IPS-NIHi7 (cell line): ENCODE measurements at regions not wholly inside any gene's neighbourhood (a gene's known extent, or its start where the extent isn't known, plus 50 kb on each side); places are given as distances from the start of the nearest gene placed in this dataset.
A peak's percentile ranks its signal among the peaks of the same experiment; 100 is the strongest.
"Not testable (repeated sequence)": the region's sequence is repeated elsewhere in the genome, so short reads cannot be mapped to it uniquely, and the experiment has no call there.

Experiments used
- DNase-seq: peaks from one replicate; pipeline ENCODE4 v3.0.0; 2012; ENCODE audit warnings: mixed read lengths; ENCODE audit errors: extremely low spot score

DNA sequence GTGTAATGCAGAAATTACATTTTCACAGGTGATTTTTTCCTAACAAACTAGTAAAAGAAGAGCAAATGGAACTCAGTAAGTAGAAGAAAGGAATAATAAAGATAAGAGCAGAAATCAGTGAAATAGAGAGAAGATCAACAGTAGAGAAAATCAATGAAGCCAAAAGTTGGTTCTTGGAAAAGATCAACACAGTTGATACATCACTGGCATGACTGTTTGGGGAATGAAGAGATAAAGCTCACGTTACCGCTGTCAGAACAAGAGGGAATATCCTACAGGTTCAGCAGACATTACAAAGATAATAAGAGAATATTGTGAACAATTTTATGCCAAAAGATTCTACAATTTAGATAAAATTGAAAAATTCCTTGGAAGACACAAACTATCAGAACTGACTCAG, 146.4 kb downstream of the ACTR3B start:
- DNase-seq = no peak

DNA sequence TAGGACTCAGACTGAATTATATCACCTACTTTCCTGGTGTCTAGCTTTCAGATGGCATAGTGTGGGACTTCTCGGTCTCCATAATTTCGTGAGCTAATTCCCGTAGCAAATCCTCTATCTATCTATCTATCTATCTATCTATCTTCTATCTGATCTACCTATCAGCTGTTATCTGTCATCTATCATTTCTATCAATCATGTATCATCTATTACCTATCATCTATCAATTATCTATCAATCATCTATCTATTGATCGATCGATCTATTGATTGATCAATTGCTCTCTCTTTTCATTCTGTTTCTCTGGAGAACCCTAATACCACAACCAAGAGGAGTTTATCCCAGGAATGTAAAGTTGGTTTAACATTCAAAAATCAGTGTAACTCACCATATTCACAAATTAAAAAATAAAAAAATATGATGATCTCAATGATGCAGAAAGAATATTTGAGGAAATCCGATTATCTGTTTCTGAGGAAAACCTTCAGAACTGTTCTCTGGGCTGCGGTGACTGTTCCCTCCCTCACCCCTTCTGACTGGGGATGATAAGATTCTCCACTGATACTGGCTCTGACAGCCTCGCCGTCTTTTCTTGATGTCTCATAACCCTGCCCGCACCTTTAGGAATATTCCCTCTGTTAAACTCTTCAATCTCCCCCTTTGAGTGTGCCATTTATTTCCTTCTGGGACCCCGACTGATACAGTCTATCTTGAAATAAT, 147.7 kb downstream of the ACTR3B start:
- no peak for DNase-seq

DNA sequence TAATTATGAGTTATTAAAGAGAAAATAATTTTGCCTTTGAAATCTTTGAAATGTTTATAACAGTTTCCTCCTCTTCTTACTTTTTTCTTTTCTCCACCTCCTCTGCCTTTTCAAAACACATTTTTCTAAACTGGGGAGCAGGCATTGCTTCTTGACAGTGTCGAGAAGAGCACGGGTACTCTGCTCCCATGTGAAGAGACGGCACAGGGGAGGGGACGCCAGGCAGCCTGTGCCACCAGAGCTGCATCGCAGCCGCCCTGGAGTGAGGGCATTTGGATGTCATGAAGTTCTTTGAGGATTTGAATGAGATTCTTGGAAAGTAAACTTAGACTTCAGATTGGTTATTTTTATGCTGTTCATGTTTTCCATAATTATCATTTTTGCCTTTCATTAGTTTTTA, 149.7 kb downstream of the ACTR3B start:
- no peak for DNase-seq

DNA sequence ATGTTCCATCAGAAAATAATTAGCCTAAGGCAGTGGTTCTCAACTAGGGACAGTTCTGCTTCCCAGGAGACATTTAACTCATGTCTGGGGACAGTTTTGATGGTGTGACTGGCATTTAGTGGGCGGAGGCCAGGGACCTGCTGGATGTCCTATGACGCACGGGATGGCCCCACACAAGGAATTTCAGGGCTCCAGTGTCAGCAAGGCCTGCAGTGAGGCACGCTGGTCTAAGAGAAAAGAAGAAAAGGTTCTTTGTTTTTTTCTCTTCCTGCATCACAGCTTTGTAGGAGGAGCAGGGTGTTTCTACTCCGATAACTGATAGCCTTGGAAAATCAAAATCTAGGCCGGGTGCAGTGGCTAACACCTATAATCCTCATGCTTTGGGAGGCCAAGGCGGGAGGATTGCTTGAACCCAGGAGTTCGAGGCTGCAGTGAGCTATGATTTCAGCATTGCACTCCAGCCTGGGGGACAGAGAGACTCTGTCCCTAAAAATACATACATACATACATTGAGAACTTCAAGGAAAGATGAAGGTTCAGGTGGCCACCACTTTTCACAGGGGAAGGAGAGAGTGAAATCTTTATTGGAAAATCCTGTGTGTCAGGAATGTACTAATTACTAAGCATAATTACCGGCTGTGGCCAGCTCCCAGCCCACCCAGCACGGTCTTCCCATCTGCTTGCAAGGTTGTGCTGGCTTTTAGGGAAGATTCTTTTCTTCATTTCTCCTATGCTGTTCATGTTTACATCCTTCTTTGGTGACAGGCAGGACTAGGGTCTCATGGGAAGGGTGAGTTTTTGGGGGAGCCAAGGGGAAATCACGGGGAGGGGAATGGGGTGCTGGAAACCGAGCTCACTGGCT, 150.4 kb downstream of the ACTR3B start:
- DNase-seq = no peak

DNA sequence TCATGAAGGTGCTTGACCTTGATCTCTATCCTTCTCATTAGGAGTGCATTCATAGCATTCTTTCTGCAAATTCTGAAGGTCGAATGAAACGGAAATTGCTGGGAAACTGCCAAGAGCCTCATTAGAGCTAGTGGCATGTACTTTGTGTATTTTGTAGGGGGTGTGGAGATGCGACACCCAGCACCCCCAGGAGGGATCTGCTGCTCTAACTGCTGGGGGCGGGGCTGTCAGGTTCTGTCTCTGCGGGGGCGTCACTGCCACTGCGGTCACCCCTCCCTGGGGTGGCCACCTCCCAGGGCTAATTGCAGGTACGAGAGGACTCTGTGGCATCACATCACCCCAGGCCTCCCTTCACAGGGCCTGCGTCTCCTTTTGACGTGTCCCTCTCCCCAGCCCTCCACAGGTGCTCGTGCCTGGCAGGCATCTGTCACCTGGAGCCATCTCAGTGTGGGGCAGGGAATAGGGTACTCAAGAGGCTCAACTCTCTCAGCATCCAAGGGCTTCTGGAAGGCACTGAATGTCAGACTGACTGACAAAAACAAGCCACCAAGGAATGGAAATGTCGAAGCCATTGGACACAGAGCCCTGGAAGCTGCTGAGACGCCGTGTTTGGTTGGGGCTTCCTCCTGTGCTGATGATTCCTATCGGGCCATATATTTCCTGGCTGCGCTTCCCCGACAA, 151.1 kb downstream of the ACTR3B start:
- no peak for DNase-seq

DNA sequence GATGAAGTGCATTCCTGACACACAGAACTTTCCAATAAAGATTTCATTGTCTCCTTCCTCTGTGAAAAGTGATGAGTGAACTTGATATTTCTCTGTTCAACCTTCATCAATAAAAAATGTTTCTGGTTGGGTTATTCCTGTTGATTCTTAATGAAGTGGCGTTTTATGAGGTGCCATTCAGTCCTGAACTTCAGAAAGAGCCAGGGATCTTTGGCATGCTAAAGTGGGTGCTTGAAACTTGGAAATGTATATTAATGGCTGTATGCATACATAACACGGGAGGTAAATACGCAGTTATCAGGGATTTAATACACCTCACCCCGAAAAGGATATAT, 151.6 kb downstream of the ACTR3B start:
- DNase-seq = no peak

DNA sequence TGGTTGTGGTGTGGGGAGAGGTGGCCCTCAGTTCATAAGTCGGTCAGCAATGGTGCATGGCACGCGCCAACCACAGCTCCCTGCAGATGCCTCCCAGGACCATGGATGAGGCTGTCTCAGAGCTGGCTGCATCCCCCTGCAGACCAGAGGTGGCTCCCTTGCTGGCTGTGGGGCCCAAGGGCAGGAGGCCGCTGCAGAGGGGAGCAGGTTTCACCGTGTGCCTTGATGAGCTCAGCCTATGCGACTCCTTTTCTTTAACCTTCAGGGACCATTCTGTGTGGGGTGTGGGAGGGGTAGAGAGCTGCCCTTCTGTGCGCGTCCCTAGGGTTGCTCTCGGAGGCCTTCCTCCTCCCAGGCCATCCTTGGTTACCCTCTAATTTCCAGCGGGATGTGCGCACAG, 152.4 kb downstream of the ACTR3B start:
- no peak for DNase-seq

DNA sequence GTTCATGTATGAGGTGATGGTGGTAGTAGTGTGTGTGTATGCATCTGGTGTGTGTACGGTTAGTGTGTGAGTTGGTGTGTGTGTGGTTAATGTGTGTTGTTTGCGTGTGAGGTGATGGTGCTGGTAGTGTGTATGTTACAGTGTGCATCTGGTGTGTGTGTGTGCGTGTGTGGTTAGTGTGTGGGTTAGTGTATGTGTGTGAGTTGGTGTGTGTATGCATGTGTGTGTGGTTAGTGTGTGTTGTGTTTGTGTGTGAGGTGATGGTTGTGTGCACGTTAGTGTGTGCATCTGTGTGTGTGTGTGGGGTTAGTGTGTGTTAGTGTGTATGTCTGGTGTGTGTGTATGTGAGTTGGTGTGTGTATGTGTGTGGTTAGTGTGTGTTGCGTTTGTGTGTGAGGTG, 153.0 kb downstream of the ACTR3B start:
- DNase-seq = no peak

DNA sequence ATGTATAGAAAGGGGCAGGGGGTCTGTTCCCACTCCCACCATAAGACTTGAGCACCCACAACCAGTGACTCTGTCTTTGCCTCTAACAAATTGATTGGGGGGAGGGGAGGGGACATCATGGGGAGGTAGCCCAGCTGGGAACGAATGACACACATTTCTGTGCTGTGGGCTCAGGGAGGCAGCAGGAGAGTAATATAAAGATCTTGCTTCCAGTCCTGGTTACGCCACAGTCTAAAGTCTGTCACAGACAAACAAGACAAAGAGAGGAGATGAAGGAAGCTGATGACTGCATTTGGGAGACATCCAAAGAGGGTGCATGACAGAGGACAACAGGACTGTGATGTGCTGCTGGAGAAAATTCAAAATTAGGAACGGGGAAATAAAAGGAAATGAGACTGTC, 153.9 kb downstream of the ACTR3B start:
- no peak for DNase-seq

DNA sequence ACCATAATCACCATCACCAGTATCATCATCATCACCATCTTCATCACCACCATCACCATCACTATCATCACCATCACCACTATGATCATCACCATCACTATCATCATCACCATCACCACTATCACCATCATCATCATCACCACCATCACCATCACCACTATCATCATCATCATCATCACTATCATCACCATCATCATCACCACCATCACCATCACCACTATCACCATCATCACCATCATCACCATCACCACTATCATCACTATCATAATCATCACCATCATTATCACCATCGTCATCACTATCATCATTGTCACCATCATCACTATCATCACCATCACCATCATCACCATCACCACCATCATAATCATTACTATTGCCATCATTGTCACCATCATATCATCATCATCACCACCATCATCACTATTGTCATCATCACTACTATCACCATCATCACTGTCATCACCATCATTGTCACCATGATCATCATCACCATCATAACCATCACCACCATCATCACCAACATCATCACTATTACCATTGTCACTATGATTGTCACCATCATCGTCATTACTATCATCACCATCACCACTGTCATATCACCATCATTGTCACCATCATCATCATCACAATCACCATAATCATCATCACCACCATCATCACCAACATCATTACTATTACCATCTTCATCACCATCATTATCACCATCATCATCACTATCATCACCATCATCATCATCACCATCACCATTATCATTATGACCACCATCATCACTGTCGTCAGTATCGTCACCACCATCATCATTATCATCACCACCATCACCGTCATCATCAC, 154.7 kb downstream of the ACTR3B start:
- no peak for DNase-seq

DNA sequence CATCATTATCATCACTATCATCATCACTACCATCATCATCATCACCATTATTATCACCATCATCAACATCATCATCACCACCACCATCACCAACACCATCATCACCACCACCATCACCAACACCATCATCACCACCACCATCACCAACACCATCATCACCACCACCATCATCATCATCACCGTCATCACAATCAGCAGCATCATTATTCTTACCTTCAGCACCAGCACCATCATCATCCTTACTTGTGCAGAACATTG, 155.2 kb downstream of the ACTR3B start:
- DNase-seq = not testable (repeated sequence)

DNA sequence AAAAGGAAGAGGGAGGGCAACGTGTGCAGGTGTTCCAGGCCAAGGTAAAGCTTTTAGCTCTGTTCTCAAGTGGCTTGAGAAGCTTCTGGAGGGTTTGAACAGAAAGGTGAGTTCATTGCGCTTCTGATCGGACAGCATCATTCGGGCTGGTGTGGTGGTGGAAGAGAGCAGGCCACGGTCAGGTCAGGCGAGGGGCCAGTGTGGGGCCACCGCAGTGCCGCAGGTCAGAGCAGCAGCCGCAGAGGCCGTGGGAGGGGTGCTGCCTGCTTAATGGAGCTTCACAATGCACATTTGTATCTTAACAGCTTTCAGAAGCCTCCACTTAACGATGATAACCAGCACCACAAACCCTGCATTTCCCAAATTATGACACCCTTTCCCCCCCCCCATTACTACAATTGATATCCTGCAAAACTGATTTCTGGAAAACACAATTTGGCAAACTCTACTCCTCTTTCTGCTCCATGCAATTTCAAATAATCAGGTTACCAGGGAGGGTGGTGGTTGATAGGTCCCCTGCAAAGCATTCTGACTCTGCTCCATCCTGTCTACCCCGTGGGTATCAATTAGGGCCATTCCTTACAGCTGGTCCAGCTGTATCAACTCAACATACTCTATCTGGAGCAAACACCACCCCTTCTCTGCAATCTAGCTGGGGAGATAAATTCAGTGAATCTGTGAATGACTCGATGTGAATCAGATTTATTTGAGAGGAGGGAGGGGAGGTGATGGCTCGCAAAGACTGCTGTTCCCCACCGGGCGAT, 162.9 kb downstream of the ACTR3B start:
- DNase-seq = no peak

DNA sequence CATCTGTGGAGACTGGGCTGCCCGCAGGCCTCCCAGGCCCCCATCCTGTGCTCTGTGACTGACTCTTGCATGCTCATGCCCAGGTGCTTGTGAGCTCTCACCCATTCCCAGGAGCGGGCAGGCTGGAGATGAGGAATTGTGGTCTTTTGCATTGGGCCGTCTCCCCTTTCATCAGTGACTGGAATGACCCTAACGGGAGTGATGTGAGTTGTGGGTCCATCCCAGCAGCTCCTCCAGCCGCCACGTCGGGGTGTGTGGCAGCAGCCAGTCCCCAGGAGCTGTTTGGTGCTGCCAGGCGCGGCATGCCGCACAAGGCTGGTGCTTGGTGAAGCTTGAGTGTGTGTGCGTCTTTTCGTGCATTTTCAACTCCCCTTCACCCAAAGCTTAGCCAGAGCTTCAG, 164.2 kb downstream of the ACTR3B start:
- no peak for DNase-seq

DNA sequence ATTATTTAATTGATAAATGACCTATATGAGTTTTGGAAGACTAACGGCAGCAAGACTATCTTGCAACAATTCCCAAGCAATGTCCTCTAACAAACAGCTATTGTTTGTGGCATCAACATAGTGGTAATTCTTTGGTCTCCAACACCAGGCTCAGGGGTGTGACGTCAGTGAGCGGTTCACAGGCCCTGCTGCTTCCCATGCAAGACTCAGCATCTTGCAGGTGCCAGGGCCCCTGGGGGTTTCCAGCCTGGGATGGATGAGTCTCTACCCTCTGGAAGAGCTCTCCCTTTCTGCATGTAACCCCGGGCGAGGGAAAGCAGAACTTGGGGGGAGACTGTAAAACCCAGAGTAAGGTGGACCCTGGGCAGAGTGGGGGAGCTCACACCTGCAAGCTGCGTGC, 164.7 kb downstream of the ACTR3B start:
- no peak for DNase-seq

DNA sequence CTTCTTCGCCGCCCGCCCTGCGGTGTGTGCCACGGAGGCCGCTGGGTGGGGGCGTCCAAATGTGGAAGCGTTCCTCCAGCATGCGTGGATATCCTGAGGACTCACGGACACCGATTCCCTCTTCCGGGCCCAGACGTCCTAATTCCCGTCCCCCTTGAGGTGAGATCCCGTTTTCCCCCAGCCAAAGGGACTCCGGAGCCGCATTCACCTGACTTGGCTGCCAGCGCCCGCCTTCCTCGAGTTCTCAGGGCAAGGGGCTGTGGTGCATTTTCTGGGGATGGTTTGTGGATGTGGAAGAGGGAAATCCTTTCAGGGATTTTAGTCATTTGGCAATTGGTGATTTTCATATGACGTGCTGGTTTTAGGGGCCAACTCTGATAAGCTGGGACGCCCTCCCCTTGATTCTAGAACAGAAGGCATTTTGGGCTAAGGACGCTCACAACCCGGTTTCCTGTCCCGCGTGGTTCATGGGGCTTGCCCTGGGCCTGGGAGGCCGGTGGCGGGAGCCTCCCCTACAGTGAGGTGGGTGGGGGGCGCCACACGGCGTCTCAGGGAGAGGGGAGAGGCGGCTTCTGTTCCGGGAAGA, 165.4 kb downstream of the ACTR3B start:
- peak; percentile 65 for DNase-seq

DNA sequence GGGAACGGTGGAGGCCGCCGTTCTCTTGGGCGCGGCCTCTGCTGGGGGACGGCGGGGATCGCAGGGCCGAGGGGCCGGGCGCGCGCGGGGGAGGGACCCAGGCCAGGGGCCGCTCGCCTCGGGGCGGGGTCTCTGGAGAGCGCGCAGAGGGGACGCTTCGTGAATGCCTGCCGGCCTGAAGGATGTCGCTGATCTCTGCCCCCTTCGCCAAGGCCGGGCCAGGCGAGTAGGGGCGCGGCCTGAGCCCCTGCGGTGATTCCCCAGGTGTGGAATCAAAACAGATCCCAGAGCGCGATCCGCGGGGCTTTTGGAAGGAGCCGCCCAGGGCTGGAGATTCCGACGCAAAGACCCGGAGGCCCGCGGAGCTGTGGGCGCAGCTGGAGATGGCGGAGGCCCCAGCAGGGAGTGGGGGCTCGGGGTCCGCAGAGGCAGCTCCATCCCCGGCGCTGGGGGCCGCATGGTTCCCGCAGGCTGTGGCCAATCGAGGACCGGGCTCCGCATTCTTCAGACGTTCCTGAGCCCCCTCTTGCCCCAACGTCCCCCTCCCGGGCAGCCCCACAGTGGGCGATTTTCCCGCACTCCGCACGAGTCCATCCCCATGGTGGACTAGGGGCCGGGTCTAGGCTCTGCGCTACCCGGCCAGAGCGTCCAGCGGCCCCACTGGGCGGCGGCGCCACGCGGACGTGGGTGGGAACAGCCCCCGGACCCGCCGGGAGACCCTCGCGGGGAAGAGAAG, 166.0 kb downstream of the ACTR3B start:
- DNase-seq = peak; percentile 93

DNA sequence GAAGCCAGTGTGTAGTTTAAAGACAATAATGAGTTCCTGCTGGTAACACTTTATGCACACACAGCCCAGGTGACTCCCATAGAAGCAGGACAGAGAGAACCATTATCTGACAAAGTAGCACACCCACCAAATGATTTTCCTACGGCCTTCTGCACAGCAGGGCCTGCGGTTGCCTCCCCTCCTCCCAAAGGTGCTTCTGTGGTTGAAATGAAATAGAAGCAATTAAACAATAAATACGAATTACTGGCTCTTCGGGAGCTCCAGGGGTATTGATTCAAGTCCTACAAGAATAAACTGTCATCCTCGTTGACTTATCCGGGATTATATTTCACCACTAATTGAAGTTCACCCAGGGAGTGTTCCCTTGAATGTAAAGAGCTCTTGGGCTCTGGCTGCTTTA, 172.1 kb downstream of the ACTR3B start:
- no peak for DNase-seq

DNA sequence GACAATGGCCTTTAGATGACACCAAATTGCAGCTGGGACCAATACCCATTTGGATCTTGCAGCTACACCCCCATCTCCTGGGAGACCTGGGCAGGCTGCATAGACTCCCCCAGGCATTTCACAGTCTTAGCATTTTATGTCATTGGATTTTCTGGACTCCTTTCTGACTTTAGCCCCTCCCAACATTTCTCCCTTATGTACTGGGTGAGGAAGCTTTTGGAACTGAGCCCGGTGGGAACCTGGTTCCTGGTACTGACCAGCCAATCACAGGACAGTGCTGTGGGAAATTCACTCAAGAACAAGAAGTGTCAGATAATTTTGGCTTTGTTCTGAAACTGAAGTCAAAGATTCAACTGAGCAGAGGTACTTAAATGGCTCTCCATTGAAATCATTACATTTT, 177.7 kb downstream of the ACTR3B start:
- no peak for DNase-seq

DNA sequence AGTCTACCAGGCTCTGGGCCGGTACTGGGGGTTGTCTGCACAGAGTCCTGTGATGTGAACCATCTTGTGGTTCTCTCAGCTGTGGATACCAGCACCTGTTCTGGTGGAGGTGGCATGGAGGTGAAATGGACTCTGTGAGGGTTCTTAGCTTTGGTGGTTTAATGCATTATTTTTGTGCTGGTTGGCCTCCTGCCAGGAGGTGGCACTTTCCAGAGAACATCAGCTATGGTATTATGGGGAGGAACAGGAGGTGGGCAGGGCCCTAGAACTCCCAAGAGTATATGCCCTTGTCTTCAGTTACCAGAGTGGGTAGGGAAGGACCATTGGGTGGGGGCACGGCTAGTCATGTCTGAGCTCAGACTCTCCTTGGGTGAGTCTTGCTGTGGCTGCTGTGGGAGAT, 187.1 kb downstream of the ACTR3B start:
- not testable (repeated sequence) for DNase-seq

DNA sequence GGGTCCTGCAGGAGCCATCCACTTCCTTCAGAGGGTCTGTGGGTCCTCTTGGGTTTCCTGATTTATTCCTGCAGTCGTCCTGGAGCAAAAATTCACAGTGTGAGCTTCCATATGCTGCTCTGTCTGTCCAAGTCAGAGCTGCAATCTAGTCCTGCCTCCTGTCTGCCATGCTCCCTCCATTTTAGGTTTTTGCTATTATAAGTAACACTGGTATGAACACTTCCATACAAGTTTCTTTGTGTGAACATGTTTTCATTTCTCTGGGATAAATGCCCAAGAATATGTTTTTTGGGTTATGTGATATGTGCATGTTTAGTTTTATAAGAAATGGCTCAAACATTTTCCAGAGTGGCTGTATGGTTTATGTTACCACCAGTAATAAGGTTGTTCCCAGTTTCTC, 188.1 kb downstream of the ACTR3B start:
- no peak for DNase-seq
